Pancreas (tissue), 10 donors: ENCODE measurements at regions not wholly inside any gene's neighbourhood (a gene's known extent, or its start where the extent isn't known, plus 50 kb on each side); places are given as distances from the start of the nearest gene placed in this dataset.

Source experiments
- ATAC-seq, 4 donors: fragments of 200-7000 bp; cut with Tn5 transposase; one replicate each; pipeline versions ENCODE4 v1.8.0 to v1.9.1; 2020; ENCODE audit warnings: mild to moderate bottlenecking in 4 of 4, moderate library complexity in 4 of 4
- DNase-seq, 6 donors: peaks; one replicate each; pipeline ENCODE4 v3.0.0-alpha.2; 2020
- FAIRE-seq: peaks from 2 replicates; lab custom pipeline; 2012; peaks lifted over from hg19 to GRCh38; lab: Jason Lieb, UNC
- H3K27ac ChIP-seq, 4 donors: fragments of 200-600 bp; sonication (generic); 1 replicate in 3 of 4; 2 replicates in 1 of 4; pipeline versions ENCODE4 v1.5.0 to v1.8.0; 2020
- H3K27me3 ChIP-seq, 4 donors: fragments of 200-600 bp; one replicate each; pipeline ENCODE4 v1.8.0; 2021
- H3K36me3 ChIP-seq, 3 donors: fragments of 200-600 bp; sonication (generic) in 1 of 3; one replicate each; pipeline versions ENCODE4 v1.5.0 to v1.8.0; 2020 to 2021
- H3K4me1 ChIP-seq, 3 donors: fragments of 200-600 bp; one replicate each; pipeline ENCODE4 v1.8.0; 2021
- H3K4me3 ChIP-seq, 4 donors: fragments of 200-600 bp; sonication (generic) in 2 of 4; one replicate each; pipeline versions ENCODE4 v1.5.0 to v1.8.0; 2020 to 2021
- H3K9me3 ChIP-seq, 4 donors: fragments of 200-600 bp; one replicate each; pipeline ENCODE4 v1.8.0; 2021
- WGBS, 2 donors: extraction: QIAGEN DNeasy Blood & Tissue Kit; methylation state at CpG; one replicate each; pipeline ENCODE4 v1.1.7; 2013; 5-methylcytosine and 5-hydroxymethylcytosine counted together
- intact Hi-C, 3 donors: fragments of 100-400 bp; cut with DNase I; formaldehyde crosslinking; loops; one replicate each; pipeline versions ENCODE4 v1.11.1 to v1.14.2; 2022
- TF ChIP-seq, protein P1 (sequence below), 4 donors: fragments of 200-600 bp; sonication (generic) in 3 of 4; IDR thresholded peaks; one replicate each; pipeline versions ENCODE4 v1.5.0 to v1.8.0; 2021; ENCODE audit warnings: antibody characterized with exemption in 4 of 4
- donor health status: healthy with polysubstance abuse.
- donor health status: DM: no; HTN: no; CAD: no; lungs with moderate emphysema.
- donor health status: DM: no; HTN: no; CAD: no.
- donor health status: control.
- donor health status: control.
- donor health status: Bipolar disorder and iron deficiency.
- donor health status: DM: yes; HTN: yes; CAD: no.
- donor health status: DM: no; HTN: no; CAD: no.
- donor health status: DM: no; HTN: no; CAD: no.
- donor health status: DM: yes; HTN: yes; CAD: no.

- intact Hi-C loops: no loop called here
- H3K4me1 ChIP-seq: no peaks in the 10 kb centered on the region
- no peaks in the 10 kb centered on the region for H3K9me3 ChIP-seq
- no peaks in the 10 kb centered on the region for H3K27me3 ChIP-seq
- DNase-seq (no peak), ATAC-seq (no peak), FAIRE-seq (no peak)
- TF ChIP-seq, protein P1, sequence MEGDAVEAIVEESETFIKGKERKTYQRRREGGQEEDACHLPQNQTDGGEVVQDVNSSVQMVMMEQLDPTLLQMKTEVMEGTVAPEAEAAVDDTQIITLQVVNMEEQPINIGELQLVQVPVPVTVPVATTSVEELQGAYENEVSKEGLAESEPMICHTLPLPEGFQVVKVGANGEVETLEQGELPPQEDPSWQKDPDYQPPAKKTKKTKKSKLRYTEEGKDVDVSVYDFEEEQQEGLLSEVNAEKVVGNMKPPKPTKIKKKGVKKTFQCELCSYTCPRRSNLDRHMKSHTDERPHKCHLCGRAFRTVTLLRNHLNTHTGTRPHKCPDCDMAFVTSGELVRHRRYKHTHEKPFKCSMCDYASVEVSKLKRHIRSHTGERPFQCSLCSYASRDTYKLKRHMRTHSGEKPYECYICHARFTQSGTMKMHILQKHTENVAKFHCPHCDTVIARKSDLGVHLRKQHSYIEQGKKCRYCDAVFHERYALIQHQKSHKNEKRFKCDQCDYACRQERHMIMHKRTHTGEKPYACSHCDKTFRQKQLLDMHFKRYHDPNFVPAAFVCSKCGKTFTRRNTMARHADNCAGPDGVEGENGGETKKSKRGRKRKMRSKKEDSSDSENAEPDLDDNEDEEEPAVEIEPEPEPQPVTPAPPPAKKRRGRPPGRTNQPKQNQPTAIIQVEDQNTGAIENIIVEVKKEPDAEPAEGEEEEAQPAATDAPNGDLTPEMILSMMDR (IDR thresholded peaks at IDR 0.05): no peak
- H3K4me3 ChIP-seq: no peak overlapping the region
- no peak overlapping the region for H3K27ac ChIP-seq
- 80 to 84% methylated on average over 4 of the region's 4 CpGs for WGBS, 2 donors
- H3K36me3 ChIP-seq: no peaks in the 10 kb centered on the region
Measured at GRCh38 chr13:104098421-104098820, 1032.2 kb upstream of the SLC10A2 start.

DNA sequence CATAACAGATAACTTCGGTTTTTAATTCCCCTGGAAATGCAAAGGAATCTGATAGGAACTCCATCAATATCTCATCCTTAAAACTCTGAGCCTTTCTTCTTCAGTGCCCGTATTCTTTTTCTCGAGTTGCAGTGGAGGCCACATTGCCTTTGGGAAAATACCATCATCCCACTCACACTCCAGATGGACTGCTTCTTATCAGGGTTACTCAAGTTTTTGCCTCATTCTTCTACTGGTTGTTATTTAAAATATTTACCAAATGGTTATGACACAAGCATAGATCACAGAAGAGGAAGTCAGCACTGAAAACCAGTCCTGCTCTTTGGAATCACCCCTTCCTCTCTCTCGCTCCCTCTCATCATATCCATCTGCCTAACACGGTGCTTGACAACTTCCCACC is 1020.5 kb upstream of the SLC10A2 start:
- TF ChIP-seq, protein P1 (IDR thresholded peaks at IDR 0.05): no peak
- FAIRE-seq (no peak), DNase-seq (no peak), ATAC-seq (no peak)
- Histone ChIP-seq H3K36me3 (no peaks in the 10 kb centered on the region), H3K27me3 (no peaks in the 10 kb centered on the region), H3K9me3 (no peaks in the 10 kb centered on the region), H3K27ac (no peak overlapping the region), H3K4me1 (no peaks in the 10 kb centered on the region), H3K4me3 (no peak overlapping the region)
- 71 to 77% methylated on average over 5 of the region's 5 CpGs for WGBS, 2 donors
- intact Hi-C loops: no loop called here

GRCh38 chr13:104086210-104086609 is 1020.0 kb upstream of the SLC10A2 start:
- DNase-seq (no peak), ATAC-seq (no peak), FAIRE-seq (no peak)
- Histone ChIP-seq H3K9me3 (no peaks in the 10 kb centered on the region), H3K27ac (no peak overlapping the region), H3K27me3 (no peaks in the 10 kb centered on the region), H3K36me3 (no peaks in the 10 kb centered on the region), H3K4me3 (no peak overlapping the region), H3K4me1 (no peaks in the 10 kb centered on the region)
- 46 to 63% methylated on average over 1 of the region's 1 CpG for WGBS, 2 donors
- intact Hi-C loops: no loop called here
- TF ChIP-seq, protein P1 (IDR thresholded peaks at IDR 0.05): no peak

DNA sequence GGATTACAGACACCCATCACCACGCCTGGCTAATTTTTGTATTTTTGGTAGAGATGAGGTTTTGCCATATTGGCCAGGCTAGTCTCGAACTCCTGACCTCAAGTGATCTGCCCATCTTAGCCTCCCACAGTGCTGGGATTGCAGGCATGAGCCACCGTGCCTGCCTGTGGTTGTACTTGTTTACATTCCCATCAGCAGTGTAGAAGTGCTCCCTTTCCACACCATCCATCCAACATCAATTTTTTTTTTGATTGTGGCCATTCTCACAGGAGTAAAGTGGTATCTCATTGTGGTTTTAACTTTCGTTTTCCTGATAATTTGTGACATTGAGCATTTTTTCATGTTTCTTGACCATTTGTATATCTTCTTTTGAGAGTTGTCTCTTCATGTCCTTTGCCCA is 1019.4 kb upstream of the SLC10A2 start:
- intact Hi-C loops: no loop called here
- no peaks in the 10 kb centered on the region for H3K9me3 ChIP-seq
- FAIRE-seq: no peak
- WGBS, 2 donors: 63 to 72% methylated on average over 4 of the region's 4 CpGs
- no peak for ATAC-seq
- H3K27me3 ChIP-seq: no peaks in the 10 kb centered on the region
- no peak for DNase-seq
- TF ChIP-seq, protein P1 (IDR thresholded peaks at IDR 0.05): no peak
- no peaks in the 10 kb centered on the region for H3K4me1 ChIP-seq
- no peak overlapping the region for H3K4me3 ChIP-seq
- no peak overlapping the region for H3K27ac ChIP-seq
- no peaks in the 10 kb centered on the region for H3K36me3 ChIP-seq

DNA sequence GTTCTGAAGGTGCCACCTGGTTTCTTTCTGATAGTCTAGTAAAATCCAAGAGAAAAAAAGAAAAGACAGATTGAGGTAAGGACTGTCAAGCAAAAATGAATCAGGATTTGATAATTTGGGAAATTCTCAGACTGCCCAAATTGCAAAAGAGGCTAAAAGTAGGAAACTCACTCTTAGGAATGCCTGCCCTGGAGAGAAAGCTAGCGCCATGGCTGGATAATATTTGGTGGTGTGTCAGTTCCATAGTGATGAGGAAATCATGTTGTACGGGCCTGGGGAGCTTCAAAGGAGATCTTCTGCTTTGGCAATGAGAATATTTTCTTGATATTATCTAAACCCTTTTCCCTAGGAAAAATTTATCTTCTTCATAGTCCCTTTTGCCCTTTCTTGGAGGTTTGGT is 1008.1 kb upstream of the SLC10A2 start:
- 74 to 89% methylated on average over 2 of the region's 2 CpGs for WGBS, 2 donors
- Histone ChIP-seq H3K4me3 (no peak overlapping the region), H3K27ac (no peak overlapping the region), H3K9me3 (no peaks in the 10 kb centered on the region), H3K4me1 (no peaks in the 10 kb centered on the region), H3K27me3 (no peaks in the 10 kb centered on the region), H3K36me3 (no peaks in the 10 kb centered on the region)
- TF ChIP-seq, protein P1 (IDR thresholded peaks at IDR 0.05): no peak
- FAIRE-seq: no peak
- intact Hi-C loops: no loop called here
- DNase-seq: no peak
- ATAC-seq: no peak
